GM19043 (cell line): ENCODE measurements at regions not wholly inside any gene's neighbourhood (a gene's known extent, or its start where the extent isn't known, plus 50 kb on each side); places are given as distances from the start of the nearest gene placed in this dataset.
A peak's percentile ranks its signal among the peaks of the same experiment; 100 is the strongest.

Source experiments
- ATAC-seq: cut with Tn5 transposase; IDR thresholded peaks from one replicate; pipeline ENCODE4 v1.9.1; 2021; ENCODE audit warnings: low read depth; ENCODE audit not compliant: unreplicated experiment

DNA sequence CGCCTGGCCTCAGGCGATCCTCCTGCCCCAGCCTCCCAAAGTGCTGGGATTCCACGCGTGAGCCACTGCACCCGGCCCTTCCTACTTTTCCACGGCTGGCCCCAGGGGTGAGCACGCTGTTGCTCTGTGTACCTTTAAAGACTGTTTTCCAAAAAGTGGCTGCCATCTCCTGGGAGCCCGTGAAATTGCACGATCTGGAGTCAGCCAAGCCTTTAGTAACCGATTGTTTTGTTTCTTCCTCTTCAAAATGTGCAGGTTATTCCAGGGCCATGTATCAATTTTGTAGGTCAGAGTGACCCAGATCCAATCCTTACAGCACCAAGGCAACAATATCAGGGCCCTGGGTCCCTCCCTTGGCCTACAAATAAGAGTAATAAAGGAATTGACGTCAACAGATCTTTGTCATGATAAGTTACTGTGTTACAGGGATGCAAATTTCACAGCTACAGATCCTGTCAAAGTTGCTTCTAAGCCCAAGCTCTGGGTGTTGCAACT is 135.6 kb upstream of the ZNF236 start:
- peak; percentile 58 for ATAC-seq

- no peak for ATAC-seq
Observed at GRCh38 chr18:76685860-76686259, 136.5 kb upstream of the ZNF236 start.

GRCh38 chr18:76685402-76685801 is 137.0 kb upstream of the ZNF236 start:
- ATAC-seq: no peak

DNA sequence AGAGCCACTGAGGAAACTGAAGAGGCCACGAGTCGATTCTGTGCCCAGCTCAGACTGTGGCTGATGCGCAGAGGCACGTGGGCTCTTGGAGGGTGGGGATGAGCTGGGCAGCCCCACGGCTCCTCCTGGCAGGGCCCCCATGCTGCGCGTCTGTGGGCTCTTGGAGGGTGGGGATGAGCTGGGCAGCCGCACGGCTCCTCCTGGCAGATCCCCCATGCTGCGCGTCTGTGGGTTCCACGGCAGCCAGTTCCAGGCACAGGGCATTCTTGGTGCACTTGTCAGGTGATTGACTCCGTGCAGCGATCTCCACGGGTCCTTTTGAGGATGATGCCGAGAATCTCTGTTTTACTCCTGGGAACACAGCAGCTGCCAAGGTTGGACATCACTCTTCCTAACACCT is 138.1 kb upstream of the ZNF236 start:
- no peak for ATAC-seq

DNA sequence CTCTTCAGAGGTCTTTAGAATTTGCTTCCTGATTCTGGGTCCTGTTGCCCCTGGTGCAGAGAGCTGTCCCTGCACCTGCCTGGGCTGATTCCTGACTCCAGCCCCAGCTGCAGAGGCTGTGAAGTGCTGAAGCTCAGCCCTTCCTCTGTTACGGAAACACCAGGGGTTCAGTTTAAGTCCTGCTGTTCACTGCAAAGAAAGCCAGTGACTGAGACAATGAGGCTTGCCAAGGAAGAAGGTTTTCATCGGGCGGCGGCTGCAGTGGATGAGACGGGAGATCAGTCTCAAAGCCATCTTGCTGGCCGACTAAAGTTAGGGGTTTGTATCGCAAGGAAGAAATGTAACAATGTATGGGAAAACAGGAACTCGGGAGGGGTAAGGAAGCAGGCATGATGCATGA is 142.4 kb upstream of the ZNF236 start:
- no peak for ATAC-seq

GRCh38 chr18:76679259-76679658 is 143.1 kb upstream of the ZNF236 start:
- no peak for ATAC-seq

DNA sequence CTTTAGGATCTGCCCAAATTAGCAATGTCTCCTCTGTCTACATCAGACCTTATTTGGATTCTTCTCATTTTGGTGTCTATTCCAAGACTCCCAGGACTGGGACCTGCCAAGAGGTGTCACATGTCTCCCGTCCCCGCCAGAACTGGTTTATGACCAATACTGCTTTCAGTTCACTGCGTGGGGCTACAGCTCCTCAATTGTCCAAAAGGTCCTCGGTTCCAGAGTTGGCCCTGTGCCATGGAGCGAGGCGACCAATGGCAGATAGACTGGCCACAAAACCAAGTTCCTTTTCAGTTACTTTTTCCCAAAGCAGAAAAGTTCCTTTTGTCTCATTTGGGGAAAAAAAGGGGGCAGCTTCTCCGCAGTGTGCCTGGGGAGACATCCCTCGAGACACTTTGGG is 144.1 kb upstream of the ZNF236 start:
- ATAC-seq: no peak

- no peak for ATAC-seq
Observed at GRCh38 chr18:76674596-76674995, 147.8 kb upstream of the ZNF236 start.

- no peak for ATAC-seq
Observed at GRCh38 chr18:76673281-76674185, 148.8 kb upstream of the ZNF236 start.

DNA sequence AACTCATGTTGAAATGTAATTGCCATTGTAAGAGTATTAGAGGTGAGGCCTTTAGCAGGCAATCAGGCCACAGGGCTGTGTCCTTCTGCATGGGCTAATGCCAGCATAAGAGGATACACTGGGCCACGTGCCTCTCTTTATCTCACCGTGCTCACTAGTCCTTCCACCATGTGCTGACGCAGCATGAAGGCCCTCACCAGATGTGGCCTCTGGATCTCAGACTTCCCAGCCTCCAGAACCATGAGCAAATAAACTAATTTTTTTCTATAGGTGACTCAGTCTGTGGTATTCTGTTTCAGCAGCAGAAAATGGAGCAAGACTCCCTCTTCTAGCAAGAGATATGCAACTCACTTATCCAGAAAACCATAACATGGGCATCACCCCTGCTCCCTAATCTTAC is 149.7 kb upstream of the ZNF236 start:
- no peak for ATAC-seq

- no peak for ATAC-seq
Observed at GRCh38 chr18:76670564-76671288, 151.6 kb upstream of the ZNF236 start.

GRCh38 chr18:76668546-76668945 is 153.8 kb upstream of the ZNF236 start:
- no peak for ATAC-seq

- ATAC-seq: no peak
Observed at GRCh38 chr18:76668119-76668518, 154.2 kb upstream of the ZNF236 start.

DNA sequence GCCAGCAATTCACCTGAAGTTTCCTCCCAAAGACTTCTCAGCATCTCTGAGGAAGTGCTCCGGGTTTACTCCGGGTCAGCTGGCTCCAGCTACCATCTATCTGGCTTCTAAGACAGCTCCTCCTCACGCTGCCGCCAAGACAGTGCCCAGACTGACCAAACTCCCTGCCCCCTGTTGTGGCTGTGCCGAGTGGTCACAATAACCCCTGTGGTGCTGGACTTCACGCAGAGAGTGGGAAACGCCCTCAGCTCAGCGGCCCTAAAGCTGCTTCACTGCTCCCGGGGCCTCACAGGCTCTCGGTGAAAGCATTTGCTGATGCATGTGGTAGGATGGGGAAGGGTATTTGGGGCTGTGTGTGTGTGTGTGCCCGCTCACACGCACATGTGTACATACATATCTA is 154.8 kb upstream of the ZNF236 start:
- no peak for ATAC-seq

GRCh38 chr18:76662626-76663025 is 159.7 kb upstream of the ZNF236 start:
- no peak for ATAC-seq

DNA sequence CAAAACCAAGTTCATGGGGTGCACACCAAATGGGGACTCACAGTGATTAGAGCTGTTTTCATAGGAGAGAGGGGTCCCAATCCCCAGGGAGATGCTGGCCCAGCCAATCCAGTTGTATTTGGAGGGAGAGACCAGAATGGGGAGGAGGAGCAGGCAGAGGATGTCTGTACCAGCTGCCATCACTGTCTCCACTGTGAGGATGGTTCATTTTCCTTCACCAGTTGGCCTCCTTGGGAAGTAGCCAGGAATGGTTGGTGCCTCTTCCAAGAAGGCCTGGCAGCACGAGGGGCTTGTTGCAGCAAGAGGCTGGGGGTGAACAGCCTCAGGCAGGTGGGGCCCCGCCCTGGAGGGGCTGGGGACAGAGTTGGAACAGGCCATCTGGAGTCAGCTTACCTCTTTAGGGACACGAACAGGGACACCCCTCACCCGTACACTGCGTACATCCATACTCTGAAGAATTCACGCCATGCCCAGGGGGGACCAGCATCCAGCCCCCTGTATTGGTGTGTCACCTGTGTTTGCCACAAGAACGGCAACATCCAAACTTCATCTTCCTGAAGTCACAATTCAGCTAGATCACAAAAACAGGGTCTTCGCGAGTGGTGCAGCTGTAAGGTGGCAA is 161.7 kb upstream of the ZNF236 start:
- ATAC-seq: no peak

DNA sequence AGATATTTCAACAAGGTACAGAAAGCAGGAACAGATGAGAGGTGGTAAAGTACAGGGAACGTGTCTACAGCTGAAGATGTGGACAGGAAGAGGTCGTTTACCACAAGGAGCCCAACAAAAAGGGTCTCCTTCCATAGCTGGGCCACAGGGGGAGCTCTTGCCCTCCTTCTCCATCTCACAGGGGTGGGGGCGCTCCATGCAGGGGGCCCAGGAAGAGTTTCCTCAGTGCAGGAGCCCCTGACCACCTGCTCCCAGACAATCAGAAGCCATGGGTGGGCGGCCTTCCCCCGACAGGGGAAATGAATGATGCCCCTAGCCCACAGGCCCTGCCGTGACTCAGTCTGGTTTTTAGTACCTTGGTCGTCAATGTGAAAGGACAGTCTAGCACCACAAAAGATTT is 163.6 kb upstream of the ZNF516 start:
- peak; percentile 58 for ATAC-seq

GRCh38 chr18:76657911-76658470 is 162.9 kb upstream of the ZNF516 start:
- ATAC-seq: no peak

- no peak for ATAC-seq
Observed at GRCh38 chr18:76656925-76657827, 162.1 kb upstream of the ZNF516 start.

DNA sequence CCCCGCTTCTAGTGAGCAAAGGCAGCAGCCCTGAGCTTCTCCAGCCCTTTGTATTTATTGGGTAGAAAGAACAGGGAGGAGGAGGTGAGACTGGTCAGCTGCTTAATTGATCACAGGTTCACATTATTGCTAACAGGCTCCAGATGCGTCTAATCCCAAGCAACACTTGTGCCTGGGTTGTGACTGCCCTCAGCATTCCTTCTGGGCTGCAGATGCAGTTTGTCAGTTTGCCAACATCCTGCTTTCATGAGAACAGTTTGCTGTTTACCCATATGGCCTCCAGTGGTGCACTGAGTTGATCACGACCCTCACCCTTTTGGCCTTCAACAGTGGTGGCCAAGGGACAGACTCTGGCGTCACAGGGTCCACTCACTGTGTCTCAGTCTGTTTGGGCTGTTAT is 159.5 kb upstream of the ZNF516 start:
- no peak for ATAC-seq
